ENCODE measurements at regions not wholly inside any gene's neighbourhood (a gene's known extent, or its start where the extent isn't known, plus 50 kb on each side); places are given as distances from the start of the nearest gene placed in this dataset.

GRCh38 chr1:162918151-162918754 is 57.3 kb upstream of the CCDC190 start:
- no peak for DNase-seq

- DNase-seq, result no peak
Observed at GRCh38 chr1:162916821-162917613, 56.0 kb upstream of the CCDC190 start.

- DNase-seq, result no peak
Observed at GRCh38 chr1:162916407-162916806, 55.4 kb upstream of the CCDC190 start.

- no peak for DNase-seq
Observed at GRCh38 chr1:162914601-162915000, 53.6 kb upstream of the CCDC190 start.

- no peak for DNase-seq
Observed at GRCh38 chr1:162913345-162913744, 52.4 kb upstream of the CCDC190 start.

DNA sequence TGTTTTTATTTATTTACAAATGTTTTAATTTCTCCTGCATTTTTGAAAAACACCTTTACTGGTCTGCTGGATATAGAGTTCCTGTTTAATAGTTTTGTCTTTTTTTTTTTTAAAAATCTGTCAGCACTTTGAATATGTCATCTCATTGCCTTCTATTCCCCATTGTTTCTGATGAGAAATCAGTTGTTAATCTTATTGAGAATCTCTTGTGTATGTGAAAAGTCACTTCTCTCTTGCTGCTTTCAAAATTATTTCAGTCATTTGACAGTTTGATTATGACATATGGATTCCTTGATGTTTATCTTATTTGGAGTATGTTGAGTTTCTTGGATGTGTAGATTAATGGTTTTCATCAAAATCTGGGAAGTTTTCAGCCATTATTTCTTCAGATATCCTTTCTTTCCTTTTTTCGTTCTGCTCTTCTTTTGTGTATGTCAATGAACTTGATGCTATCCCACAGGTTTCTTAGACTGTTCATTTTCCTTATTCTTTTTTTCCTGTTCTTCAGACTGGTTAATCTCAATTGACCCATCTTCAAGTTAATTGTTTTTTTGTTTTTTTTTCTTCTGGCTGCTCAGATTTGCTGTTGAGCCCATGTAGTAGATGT is 51.2 kb upstream of the CCDC190 start:
- DNase-seq, result no peak

Data from SW 1271 (cell line).